SW 1271 (cell line): ENCODE measurements at regions not wholly inside any gene's neighbourhood (a gene's known extent, or its start where the extent isn't known, plus 50 kb on each side); places are given as distances from the start of the nearest gene placed in this dataset.
"Not testable (repeated sequence)": the region's sequence is repeated elsewhere in the genome, so short reads cannot be mapped to it uniquely, and the experiment has no call there.

Experiments used
- DNase-seq, 2 experiments: peaks; one replicate each; lab custom pipeline; 2025; lab: John Stamatoyannopoulos, UW

DNA sequence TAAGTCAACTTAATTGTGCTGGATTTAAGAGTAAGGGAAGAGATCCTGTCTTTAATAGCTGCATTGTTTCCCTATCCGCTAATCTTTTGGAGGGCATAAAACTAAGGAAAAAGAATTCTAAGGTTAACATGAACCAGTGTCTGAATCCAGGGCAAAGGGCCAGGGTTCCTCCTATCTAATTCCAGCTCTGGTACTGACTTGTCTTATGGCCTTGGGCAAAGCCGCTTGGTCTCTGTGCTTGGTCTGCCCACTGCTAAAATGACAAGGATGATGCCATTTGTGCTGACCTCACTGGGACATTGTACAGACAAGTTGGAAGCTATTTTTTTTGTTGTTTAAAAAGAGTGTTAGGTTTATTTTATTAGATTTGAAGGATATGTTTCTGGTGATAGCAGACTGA is 334.7 kb upstream of the PIK3R1 start:
- DNase-seq = no peak

DNA sequence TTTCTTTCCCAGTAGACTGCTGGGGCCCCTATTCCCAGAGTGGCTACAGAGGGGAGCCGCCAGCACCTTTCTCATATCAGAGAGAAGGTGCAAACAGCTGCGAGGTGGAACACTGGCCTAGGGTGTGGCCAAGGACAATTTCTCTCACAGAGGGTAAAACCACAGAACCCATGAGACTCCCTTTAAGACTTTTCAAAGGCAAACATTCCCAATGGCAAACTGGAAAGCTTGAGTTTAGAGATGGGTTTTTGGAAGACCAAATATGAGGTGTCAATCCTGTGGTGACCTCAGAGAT is 335.1 kb upstream of the PIK3R1 start:
- no peak for DNase-seq

DNA sequence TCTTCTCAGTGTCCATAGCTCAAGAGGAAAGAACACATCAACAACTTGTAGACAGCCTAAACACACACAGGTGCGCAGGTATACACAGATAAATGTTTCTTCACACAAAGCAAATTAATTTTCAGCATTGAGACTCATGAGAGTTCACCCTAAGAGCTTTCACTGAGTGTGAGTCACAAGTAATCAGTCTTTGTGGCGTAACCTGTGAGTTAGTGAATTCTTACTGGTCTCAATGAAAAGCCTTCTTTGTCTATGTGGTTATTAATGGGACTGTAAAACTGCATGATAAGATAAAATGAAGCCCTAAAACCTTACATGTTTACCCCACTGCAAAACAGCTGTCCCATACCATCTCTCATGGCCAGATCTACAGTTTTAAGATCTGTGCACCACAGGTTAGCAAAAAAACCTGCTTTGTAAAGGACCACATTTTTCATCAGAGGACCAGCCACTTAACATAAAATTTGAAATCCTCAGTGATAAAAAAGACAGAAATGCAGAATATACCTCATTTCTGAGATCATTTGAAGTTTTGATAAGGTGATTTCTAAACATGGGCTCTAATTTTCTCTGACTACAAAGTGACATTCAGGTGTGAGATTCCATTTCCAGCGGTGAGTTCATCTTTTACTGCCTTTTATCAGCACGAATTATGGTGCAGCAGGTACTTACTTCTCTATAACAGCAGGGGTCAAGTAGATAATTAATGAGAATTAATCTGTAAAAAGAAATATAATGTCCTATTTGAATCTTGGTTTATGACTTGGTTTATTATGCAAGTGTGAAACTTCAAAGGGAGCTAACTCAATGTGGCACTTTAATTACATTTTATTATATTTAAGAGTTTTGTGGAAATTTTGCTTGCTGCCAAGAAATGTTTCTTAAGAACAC is 335.7 kb upstream of the PIK3R1 start:
- no peak for DNase-seq

GRCh38 chr5:67878933-67879332 is 336.6 kb upstream of the PIK3R1 start:
- DNase-seq = no peak

DNA sequence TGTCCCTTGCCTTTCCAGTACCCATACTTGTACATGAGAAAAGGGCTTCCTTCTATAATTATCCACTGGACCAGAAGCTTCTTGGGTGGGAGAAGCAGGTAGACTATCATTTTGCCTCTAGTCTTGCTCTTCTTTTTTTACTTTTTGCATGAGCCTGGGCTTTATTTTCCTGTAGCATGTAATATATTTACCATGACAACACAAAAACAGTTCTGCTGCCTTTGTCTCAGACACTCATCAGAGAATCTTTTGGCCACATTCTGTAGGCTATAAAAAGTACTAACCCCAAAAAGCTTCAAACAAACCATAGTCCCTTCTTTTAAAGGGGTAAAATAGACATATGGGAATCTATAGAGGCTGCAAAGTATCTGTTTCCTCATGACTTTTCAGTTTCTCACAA is 339.2 kb upstream of the PIK3R1 start:
- DNase-seq = no peak

DNA sequence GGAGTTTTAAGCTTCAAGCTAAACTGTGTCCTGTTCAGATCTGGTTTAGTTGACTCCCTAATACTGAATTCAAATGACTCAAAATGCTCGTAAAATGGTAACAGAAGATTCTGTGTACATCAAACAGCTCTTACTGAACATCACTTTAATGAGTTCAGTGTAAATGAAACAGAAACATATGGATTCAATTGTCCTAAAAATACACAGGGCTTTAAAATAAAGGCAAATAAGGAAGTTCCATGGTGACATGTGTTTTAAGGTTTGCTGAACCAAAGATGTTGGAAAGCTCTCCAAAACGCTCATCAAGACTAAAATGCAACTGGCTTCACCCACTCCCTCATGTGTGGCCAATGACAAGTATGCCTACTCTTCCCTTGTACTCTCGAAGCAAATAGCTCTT is 340.0 kb upstream of the PIK3R1 start:
- DNase-seq = no peak

DNA sequence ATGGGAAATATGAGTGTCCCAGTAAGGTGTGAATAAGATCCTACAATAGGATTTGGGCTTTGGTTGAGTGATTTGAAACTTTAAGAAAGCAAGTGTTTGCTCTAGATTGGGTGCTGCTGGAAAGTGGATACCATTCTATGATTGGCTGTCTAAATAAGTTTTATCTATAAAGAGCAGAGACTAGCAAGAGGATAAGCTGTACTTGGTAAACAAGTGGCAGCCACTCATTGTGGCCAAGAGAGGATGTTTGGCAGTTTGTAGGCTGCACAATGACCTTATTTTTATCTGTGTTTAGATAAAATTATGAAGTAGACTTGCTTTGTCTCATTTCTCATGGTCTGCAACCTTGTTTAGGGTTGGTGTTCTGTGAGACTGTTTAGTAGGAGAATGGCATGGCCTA is 341.6 kb upstream of the PIK3R1 start:
- no peak for DNase-seq

- DNase-seq = no peak
These were observed 344.9 kb upstream of the PIK3R1 start for GRCh38 chr5:67870662-67871061.

GRCh38 chr5:67864335-67864734 is 351.2 kb upstream of the PIK3R1 start:
- not testable (repeated sequence) for DNase-seq

GRCh38 chr5:67858471-67859031 is 357.0 kb upstream of the PIK3R1 start:
- DNase-seq = no peak

DNA sequence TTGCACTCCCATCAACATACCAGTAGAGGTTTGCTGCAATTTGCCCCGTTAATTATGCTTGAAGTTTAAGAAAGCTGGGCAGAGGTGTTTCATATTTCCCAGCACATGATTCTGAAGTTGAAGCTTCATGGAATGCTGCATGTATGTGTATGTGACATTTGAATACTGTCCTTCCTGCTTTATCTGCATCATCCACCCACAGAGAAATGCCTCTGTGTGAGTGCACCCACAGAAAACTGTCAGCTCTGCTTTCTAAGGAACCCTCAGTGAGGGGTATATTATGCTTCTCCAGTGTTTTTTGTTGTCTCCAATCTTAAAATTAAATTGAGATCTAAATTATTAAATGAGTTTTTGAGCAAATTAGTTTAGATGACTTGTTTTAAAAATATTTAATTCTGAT is 358.1 kb upstream of the PIK3R1 start:
- no peak for DNase-seq

DNA sequence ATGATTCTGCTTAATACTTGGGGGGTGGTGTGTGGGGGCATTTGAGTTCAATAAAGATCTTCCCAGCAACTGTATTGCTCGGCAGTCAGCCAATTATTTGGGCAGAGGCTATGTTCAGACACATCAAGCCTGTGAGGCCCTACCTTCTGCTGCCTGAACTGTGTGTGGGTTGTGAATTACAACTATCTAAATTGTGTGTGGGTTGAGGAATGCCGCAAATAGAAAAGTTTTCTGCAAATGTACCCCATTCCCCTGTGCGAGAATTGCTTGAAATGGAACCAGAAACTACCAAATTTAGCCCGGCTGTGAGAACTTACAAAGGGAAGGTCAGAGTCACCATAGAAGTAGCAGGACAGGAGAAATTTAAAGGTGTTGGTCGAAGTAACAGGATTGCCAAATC is 360.0 kb upstream of the PIK3R1 start:
- DNase-seq = no peak

DNA sequence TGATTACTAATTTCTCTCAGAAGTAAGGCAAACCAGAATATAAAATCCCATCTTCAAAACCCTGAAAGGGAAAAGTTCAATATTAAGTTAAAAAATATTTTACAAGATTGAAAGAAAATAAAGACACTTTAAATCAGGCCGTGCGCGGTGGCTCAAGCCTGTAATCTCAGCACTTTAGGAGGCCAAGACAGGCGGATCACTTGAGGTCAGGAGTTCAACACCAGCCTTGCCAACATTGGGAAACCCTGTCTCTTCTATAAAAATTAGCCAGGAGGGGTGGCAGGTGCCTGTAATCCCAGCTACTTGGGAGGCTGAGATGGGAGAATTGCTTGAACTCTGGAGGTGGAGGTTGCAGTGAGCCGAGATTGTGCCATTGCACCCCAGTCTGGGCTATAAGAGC is 364.6 kb upstream of the PIK3R1 start:
- not testable (repeated sequence) for DNase-seq

DNA sequence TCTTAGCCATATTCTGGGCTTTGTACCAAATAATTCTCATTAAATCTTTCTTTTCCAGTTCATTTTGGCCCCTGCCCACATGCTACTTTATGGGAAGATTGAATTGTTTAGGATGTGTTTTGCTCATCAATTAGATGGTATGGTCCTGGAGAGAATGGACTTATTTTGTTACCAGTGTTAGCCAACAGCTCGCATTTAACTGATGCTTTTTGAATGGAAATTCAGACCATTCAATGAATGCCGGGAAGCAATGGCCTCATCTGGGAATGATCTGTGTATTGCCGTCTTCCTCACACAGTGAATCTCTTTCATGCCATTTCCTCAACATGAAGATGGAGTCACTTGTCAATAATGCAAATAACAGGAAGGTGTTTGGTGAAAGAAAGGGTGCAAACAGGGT is 370.6 kb upstream of the PIK3R1 start:
- DNase-seq = no peak

- DNase-seq = no peak
These were observed 372.8 kb upstream of the PIK3R1 start for GRCh38 chr5:67842806-67843205.

- DNase-seq = not testable (repeated sequence)
These were observed 378.3 kb upstream of the PIK3R1 start for GRCh38 chr5:67837225-67837624.

DNA sequence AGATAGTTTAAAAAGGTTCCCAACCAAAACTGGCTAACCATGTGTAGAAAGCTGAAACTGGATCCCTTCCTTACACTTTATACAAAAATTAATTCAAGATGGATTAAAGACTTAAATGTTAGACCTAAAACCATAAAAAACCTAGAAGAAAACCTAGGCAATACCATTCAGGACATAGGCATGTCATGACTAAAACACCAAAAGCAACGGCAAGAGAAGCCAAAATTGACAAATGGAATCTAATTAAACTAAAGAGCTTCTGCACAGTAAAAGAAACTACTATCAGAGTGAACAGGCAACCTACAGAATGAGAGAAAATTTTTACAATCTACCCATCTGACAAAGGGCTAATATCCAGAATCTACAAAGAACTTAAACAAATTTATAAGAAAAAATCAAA is 379.1 kb upstream of the PIK3R1 start:
- not testable (repeated sequence) for DNase-seq

DNA sequence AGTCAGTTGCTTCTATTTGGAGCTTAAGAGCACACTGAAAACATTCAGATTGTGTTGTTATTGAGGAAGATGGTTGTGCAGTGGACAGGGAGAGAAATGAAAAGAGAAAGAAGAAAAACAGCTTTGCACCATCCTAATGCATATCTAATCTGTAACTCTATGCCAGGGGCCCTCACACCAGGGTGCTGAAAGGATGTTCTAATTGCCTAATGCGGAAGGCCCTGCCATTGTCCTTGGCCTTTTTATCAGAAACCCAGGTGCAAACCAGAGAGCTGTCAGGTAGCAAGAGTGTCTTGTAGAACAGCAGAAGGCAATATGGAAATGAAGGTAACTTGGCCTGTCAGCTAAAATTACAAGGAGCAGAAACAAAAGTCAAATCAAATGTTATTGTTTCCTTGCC is 384.5 kb upstream of the PIK3R1 start:
- DNase-seq = no peak

DNA sequence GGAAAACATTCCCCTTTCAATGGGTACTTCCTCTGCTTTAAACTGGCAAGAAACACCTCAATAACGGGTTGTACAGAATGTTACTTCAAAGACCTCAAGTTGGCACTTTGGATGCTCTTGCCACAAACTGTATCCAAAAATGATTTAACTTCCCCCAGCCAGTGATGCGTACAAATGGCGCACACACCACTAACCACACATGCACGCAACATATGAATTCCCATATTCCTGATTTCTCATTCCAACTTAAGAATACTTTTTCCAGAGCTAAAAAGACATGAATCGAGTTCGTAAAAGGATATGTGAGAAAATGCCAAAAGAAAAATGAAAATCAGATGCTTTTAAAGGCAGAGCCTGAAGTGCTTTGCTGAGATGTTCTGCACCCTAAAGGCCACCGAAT is 388.0 kb upstream of the PIK3R1 start:
- DNase-seq = no peak

- DNase-seq = no peak
These were observed 390.7 kb upstream of the PIK3R1 start for GRCh38 chr5:67824852-67825251.

DNA sequence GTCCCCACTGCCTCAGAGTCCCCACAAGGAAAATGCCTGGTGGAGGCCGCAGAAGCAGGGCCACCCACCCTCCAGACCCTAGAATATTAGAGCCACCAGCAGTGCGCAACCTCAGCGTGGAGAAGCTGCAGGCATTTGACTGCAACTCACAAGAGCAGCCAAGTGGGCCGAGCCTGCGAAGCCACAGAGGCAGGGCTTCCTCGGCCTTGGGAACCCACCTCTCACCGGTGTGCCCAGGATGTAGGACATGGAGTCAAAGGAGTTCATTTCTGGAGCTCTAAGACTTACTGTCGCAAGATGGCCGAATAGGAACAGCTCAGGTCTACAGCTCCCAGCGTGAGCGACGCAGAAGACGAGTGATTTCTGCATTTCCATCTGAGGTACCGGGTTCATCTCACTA is 397.9 kb upstream of the PIK3R1 start:
- DNase-seq = no peak

DNA sequence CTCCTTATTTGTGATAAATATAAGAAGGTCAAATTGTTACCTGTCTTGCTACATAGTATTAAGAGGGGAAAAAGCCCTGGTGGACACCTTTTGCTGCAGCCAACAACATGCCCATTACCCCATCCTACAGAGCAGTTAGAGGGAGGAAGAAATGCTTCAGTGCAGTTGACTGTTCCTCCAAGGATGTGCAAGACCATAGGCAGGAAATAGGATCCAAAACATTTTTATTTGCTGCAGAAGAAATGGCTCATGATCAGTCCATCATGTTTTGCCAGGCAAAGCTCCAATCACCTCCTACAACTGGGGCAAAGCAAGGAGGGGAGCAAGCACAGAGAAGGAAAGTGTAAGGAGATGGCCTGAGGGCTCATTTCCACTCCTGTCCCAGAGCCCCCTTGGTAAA is 399.1 kb upstream of the PIK3R1 start:
- DNase-seq = no peak

- DNase-seq = no peak
These were observed 399.8 kb upstream of the PIK3R1 start for GRCh38 chr5:67815455-67816391.
